Esophagus squamous epithelium (tissue), 5 donors: ENCODE measurements at regions not wholly inside any gene's neighbourhood (a gene's known extent, or its start where the extent isn't known, plus 50 kb on each side); places are given as distances from the start of the nearest gene placed in this dataset.

Experiments used
- DNase-seq: peaks from one replicate; lab custom pipeline; 2025; lab: John Stamatoyannopoulos, UW
- H3K27ac ChIP-seq, 4 donors: fragments of 200-600 bp; sonication (generic); one replicate each; pipeline ENCODE4 v1.5.1; 2016 to 2019; ENCODE audit warnings: mild to moderate bottlenecking in 1 of 4
- H3K27me3 ChIP-seq, 4 donors: fragments of 200-600 bp; sonication (generic); 1 replicate in 3 of 4; 2 replicates in 1 of 4; pipeline versions ENCODE4 v1.5.1 to v1.6.0; 2017 to 2021; ENCODE audit warnings: antibody characterized with exemption in 1 of 4
- H3K36me3 ChIP-seq, 3 donors: fragments of 200-600 bp; sonication (generic); one replicate each; pipeline ENCODE4 v1.5.1; 2016 to 2019
- H3K4me1 ChIP-seq, 3 donors: fragments of 200-600 bp; sonication (generic); one replicate each; pipeline ENCODE4 v1.5.1; 2017 to 2019
- H3K4me3 ChIP-seq, 4 donors: fragments of 200-600 bp; sonication (generic); 1 replicate in 3 of 4; 2 replicates in 1 of 4; pipeline ENCODE4 v1.5.1; 2016 to 2019; ENCODE audit warnings: mild to moderate bottlenecking in 2 of 4, moderate library complexity in 1 of 4
- H3K9me3 ChIP-seq, 3 donors: fragments of 200-600 bp; sonication (generic); one replicate each; pipeline ENCODE4 v1.5.1; 2016 to 2019
- POLR2A ChIP-seq, 4 donors: fragments of 450-650 bp; IDR thresholded peaks; one replicate each; pipeline ENCODE4 v1.6.1; 2017; ENCODE audit warnings: antibody characterized with exemption in 4 of 4, mild to moderate bottlenecking in 4 of 4, moderate library complexity in 3 of 4
- WGBS, 2 donors: methylation state at CpG; one replicate each; pipeline ENCODE4 v1.1.5; 2018; 5-methylcytosine and 5-hydroxymethylcytosine counted together
- intact Hi-C: fragments of 100-400 bp; cut with DNase I; formaldehyde crosslinking; loops from one replicate; pipeline ENCODE4 v1.15.0; 2022
- TF ChIP-seq, protein P1 (sequence below), 6 experiments: fragments of 450-650 bp in 4 of 6; fragments of 200-600 bp in 2 of 6; sonication (generic) in 2 of 6; IDR thresholded peaks; one replicate each; pipeline ENCODE4 v1.5.1; 2016 to 2019; ENCODE audit warnings: antibody characterized with exemption in 6 of 6, mild to moderate bottlenecking in 4 of 6, moderate library complexity in 4 of 6
- donor health status: DM: yes; HTN: yes; CAD: no.

- no peak overlapping the region for H3K27ac ChIP-seq
- intact Hi-C loops: no loop called here
- no peak overlapping the region for H3K4me3 ChIP-seq
- no peak for DNase-seq
- TF ChIP-seq, protein P1, sequence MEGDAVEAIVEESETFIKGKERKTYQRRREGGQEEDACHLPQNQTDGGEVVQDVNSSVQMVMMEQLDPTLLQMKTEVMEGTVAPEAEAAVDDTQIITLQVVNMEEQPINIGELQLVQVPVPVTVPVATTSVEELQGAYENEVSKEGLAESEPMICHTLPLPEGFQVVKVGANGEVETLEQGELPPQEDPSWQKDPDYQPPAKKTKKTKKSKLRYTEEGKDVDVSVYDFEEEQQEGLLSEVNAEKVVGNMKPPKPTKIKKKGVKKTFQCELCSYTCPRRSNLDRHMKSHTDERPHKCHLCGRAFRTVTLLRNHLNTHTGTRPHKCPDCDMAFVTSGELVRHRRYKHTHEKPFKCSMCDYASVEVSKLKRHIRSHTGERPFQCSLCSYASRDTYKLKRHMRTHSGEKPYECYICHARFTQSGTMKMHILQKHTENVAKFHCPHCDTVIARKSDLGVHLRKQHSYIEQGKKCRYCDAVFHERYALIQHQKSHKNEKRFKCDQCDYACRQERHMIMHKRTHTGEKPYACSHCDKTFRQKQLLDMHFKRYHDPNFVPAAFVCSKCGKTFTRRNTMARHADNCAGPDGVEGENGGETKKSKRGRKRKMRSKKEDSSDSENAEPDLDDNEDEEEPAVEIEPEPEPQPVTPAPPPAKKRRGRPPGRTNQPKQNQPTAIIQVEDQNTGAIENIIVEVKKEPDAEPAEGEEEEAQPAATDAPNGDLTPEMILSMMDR (IDR thresholded peaks at IDR 0.05): no peak
- no peak for TF ChIP-seq POLR2A (IDR thresholded peaks at IDR 0.05)
- H3K36me3 ChIP-seq: no peaks in the 10 kb centered on the region
- WGBS, 2 donors: 69 to 77% methylated on average over 4 of the region's 4 CpGs
- H3K4me1 ChIP-seq: no peaks in the 10 kb centered on the region
- H3K9me3 ChIP-seq: no peaks in the 10 kb centered on the region
- H3K27me3 ChIP-seq: no peaks in the 10 kb centered on the region
Observed at GRCh38 chr2:76163860-76164259, 453.1 kb upstream of the GCFC2 start.

DNA sequence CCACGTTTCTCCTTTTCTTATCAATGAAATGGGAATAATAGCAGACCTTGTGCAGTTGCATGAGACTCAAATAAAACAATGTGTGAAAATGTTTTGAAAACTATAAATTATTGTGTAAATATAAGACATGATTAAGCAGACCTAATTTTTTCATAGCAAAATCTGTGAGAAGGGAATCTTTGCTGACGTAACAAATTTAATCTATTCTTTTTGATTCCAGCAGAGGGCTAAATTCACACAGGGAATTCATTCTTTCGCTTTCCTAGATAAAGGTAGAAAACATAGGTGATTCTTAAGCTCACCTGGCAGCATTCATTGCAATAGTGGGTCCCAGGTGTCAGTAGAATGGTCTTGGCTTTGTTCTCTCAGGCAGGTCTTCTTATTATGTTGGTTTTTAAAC, 450.0 kb upstream of the GCFC2 start:
- H3K27me3 ChIP-seq: no peaks in the 10 kb centered on the region
- no peak overlapping the region for H3K27ac ChIP-seq
- TF ChIP-seq, protein P1 (IDR thresholded peaks at IDR 0.05): no peak
- no peak for TF ChIP-seq POLR2A (IDR thresholded peaks at IDR 0.05)
- H3K4me3 ChIP-seq: no peak overlapping the region
- no peak for DNase-seq
- no peaks in the 10 kb centered on the region for H3K36me3 ChIP-seq
- 66 to 69% methylated on average over 3 of the region's 3 CpGs for WGBS, 2 donors
- intact Hi-C loops: no loop called here
- H3K4me1 ChIP-seq: no peaks in the 10 kb centered on the region
- no peaks in the 10 kb centered on the region for H3K9me3 ChIP-seq

- WGBS, 2 donors: 40 to 54% methylated on average over 1 of the region's 1 CpG
- no peaks in the 10 kb centered on the region for H3K27me3 ChIP-seq
- no peak for DNase-seq
- intact Hi-C loops: no loop called here
- no peaks in the 10 kb centered on the region for H3K4me1 ChIP-seq
- TF ChIP-seq, protein P1 (IDR thresholded peaks at IDR 0.05): no peak
- TF ChIP-seq POLR2A (IDR thresholded peaks at IDR 0.05): no peak
- no peaks in the 10 kb centered on the region for H3K9me3 ChIP-seq
- H3K36me3 ChIP-seq: no peaks in the 10 kb centered on the region
- no peak overlapping the region for H3K4me3 ChIP-seq
- no peak overlapping the region for H3K27ac ChIP-seq
Observed at GRCh38 chr2:76159042-76159648, 448.4 kb upstream of the GCFC2 start.

GRCh38 chr2:76157531-76157930, 446.8 kb upstream of the GCFC2 start:
- Histone ChIP-seq H3K9me3 (no peaks in the 10 kb centered on the region), H3K4me3 (no peak overlapping the region), H3K27ac (no peak overlapping the region), H3K36me3 (no peaks in the 10 kb centered on the region), H3K27me3 (no peaks in the 10 kb centered on the region), H3K4me1 (no peaks in the 10 kb centered on the region)
- no peak for TF ChIP-seq POLR2A (IDR thresholded peaks at IDR 0.05)
- TF ChIP-seq, protein P1 (IDR thresholded peaks at IDR 0.05): no peak
- intact Hi-C loops: no loop called here
- 55 to 73% methylated on average over 2 of the region's 2 CpGs for WGBS, 2 donors
- DNase-seq: no peak

DNA sequence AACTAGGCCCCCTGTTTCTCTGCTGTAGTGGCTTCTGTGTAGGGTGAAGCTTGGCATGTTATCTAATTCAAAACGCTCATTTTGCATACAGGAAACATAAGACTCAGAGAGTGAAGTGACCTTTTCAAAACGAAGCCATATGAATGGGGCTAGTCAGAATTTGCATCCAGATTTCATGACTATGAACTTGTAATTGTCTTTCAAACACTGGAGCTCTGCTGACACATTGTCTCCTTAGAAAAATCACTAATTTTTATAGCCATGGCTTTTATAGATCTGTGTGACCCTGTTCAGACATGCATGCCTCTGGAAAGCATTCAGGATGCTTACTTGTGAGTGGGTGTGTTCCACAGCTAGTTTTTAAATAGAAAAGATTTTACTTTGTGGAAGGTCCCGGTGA, 444.3 kb upstream of the GCFC2 start:
- H3K36me3 ChIP-seq: no peaks in the 10 kb centered on the region
- intact Hi-C loops: no loop called here
- no peak overlapping the region for H3K27ac ChIP-seq
- no peaks in the 10 kb centered on the region for H3K9me3 ChIP-seq
- WGBS, 2 donors: 28 to 33% methylated on average over 3 of the region's 3 CpGs
- TF ChIP-seq POLR2A (IDR thresholded peaks at IDR 0.05): no peak
- TF ChIP-seq, protein P1 (IDR thresholded peaks at IDR 0.05): no peak
- H3K27me3 ChIP-seq: no peaks in the 10 kb centered on the region
- H3K4me3 ChIP-seq: no peak overlapping the region
- no peaks in the 10 kb centered on the region for H3K4me1 ChIP-seq
- DNase-seq: no peak
